Right lobe of liver (tissue), 4 donors: ENCODE measurements at regions not wholly inside any gene's neighbourhood (a gene's known extent, or its start where the extent isn't known, plus 50 kb on each side); places are given as distances from the start of the nearest gene placed in this dataset.

Experiments used
- CTCF ChIP-seq, 4 donors: fragments of 200-600 bp in 3 of 4; fragments of 450-650 bp in 1 of 4; IDR thresholded peaks; one replicate each; pipeline versions ENCODE4 v1.5.1 to v1.8.0; 2016 to 2022; ENCODE audit warnings: antibody characterized with exemption in 4 of 4, mild to moderate bottlenecking in 2 of 4
- POLR2A ChIP-seq: fragments of 450-650 bp; IDR thresholded peaks from one replicate; pipeline ENCODE4 v1.6.1; 2017; ENCODE audit warnings: antibody characterized with exemption, mild to moderate bottlenecking
- donor health status: DM: no; HTN: no; CAD: no.
- donor health status: DM: no; HTN: no; CAD: no.
- donor health status: DM: no; HTN: yes; CAD: no.

GRCh38 chr3:81261996-81262395 lies 499.4 kb downstream of the GBE1 start:
- TF ChIP-seq CTCF (IDR thresholded peaks at IDR 0.05) (no peak), POLR2A (no peak)
